ENCODE measurements at regions not wholly inside any gene's neighbourhood (a gene's known extent, or its start where the extent isn't known, plus 50 kb on each side); places are given as distances from the start of the nearest gene placed in this dataset.

DNA sequence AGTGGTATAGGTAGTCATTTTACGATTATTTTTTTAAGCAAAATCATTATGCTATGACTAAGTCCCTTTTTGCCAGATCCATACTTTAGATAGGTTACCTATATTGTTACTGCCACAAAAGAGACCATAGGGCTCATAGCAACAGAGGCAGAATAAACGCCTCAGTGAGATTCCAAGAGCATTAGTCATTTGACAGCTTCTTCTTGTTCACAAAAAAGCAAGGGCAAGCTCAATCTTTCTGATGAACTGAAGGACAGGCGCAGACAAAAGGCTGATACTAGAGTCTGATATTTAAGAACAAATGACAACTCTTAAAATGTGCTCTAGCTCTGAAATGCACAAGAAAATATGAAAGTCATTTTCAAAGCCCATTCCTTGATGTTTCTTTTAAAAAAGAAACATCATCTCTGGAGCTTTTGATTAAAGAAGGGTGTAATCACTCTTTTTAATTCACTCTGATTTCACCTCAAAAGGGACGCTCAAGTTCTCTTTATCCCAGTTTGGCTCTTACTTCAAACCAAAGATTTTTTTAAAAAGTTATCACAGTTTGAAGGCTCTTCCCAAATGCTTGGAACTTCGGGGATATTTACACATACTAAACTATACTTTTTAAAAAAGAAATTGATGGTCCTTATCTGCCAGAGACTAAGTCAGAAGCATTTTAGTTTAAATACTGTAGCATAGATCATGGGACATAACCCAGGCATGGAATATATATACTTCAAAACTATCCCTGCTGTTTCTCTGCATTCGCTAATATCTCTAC lies 187.2 kb downstream of the EFNB2 start:
- no peaks in the 10 kb centered on the region for H3K9me2 ChIP-seq (replicated peaks; ENCODE audit: control insufficient read depth, low read length)
- H3F3A ChIP-seq (ENCODE audit: control insufficient read depth, insufficient read depth) = no peaks in the 10 kb centered on the region
- no peaks in the 10 kb centered on the region for H3K79me2 ChIP-seq (ENCODE audit: control insufficient read depth, low read length)
- no peaks in the 10 kb centered on the region for H3K36me3 ChIP-seq (ENCODE audit: control insufficient read depth, low read length)
- no peak overlapping the region for H3K4me2 ChIP-seq (ENCODE audit: low read length)
- no peaks in the 10 kb centered on the region for H4K20me1 ChIP-seq (ENCODE audit: control insufficient read depth, insufficient read depth, low read depth, low read length)
- no peak overlapping the region for H3K4me3 ChIP-seq (ENCODE audit: low read length)
- no peaks in the 10 kb centered on the region for H3K9me3 ChIP-seq (ENCODE audit: control insufficient read depth, insufficient read depth, low read length)
- no peaks in the 10 kb centered on the region for H3K4me1 ChIP-seq (ENCODE audit: control insufficient read depth, low read length)
- no peak overlapping the region for H3K27ac ChIP-seq (ENCODE audit: low read depth, low read length)
- H3K27me3 ChIP-seq (ENCODE audit: control insufficient read depth, low read length) = peaks cover 34% of the 10 kb centered on the region
- no peak for TF ChIP-seq EZH2phosphoT487 (IDR thresholded peaks at IDR 0.05; ENCODE audit: borderline replicate concordance, low read length)
- TF ChIP-seq, protein P1, sequence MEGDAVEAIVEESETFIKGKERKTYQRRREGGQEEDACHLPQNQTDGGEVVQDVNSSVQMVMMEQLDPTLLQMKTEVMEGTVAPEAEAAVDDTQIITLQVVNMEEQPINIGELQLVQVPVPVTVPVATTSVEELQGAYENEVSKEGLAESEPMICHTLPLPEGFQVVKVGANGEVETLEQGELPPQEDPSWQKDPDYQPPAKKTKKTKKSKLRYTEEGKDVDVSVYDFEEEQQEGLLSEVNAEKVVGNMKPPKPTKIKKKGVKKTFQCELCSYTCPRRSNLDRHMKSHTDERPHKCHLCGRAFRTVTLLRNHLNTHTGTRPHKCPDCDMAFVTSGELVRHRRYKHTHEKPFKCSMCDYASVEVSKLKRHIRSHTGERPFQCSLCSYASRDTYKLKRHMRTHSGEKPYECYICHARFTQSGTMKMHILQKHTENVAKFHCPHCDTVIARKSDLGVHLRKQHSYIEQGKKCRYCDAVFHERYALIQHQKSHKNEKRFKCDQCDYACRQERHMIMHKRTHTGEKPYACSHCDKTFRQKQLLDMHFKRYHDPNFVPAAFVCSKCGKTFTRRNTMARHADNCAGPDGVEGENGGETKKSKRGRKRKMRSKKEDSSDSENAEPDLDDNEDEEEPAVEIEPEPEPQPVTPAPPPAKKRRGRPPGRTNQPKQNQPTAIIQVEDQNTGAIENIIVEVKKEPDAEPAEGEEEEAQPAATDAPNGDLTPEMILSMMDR (IDR thresholded peaks at IDR 0.05; ENCODE audit: low read depth, low read length, poor library complexity, severe bottlenecking) = no peak

DNA sequence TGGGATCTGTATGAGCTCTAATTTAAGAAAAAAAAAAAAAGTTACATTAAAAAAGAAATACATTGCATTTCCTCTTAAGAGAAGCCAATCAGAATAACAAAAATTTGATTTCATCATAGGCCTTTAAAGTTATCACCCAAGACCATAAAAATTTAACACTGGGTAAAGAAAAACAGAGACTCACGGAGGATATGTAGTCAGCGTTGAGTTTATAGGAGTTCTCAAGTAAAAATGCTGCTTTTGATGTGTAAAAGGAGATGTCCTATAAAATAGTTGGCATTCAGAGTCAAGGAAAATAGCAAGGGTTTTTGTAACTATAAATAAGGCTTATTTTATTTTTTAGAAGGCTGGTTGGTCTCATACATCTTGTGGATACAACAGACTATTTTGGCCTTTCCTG lies 191.1 kb downstream of the EFNB2 start:
- TF ChIP-seq EZH2phosphoT487 (IDR thresholded peaks at IDR 0.05; ENCODE audit: borderline replicate concordance, low read length) = no peak
- TF ChIP-seq, protein P1 (IDR thresholded peaks at IDR 0.05; ENCODE audit: low read depth, low read length, poor library complexity, severe bottlenecking) = no peak
- no peak overlapping the region for H3K4me3 ChIP-seq (ENCODE audit: low read length)
- no peaks in the 10 kb centered on the region for H3K79me2 ChIP-seq (ENCODE audit: control insufficient read depth, low read length)
- H3K9me3 ChIP-seq (ENCODE audit: control insufficient read depth, insufficient read depth, low read length) = peaks cover 11% of the 10 kb centered on the region; the same call in 1 of the 2 replicates
- H4K20me1 ChIP-seq (ENCODE audit: control insufficient read depth, insufficient read depth, low read depth, low read length) = no peaks in the 10 kb centered on the region
- peaks cover 21% of the 10 kb centered on the region for H3K27me3 ChIP-seq (ENCODE audit: control insufficient read depth, low read length)
- no peaks in the 10 kb centered on the region for H3K4me1 ChIP-seq (ENCODE audit: control insufficient read depth, low read length)
- H3K27ac ChIP-seq (ENCODE audit: low read depth, low read length) = no peak overlapping the region
- H3K4me2 ChIP-seq (ENCODE audit: low read length) = no peak overlapping the region
- H3F3A ChIP-seq (ENCODE audit: control insufficient read depth, insufficient read depth) = no peaks in the 10 kb centered on the region
- no peaks in the 10 kb centered on the region for H3K9me2 ChIP-seq (replicated peaks; ENCODE audit: control insufficient read depth, low read length)
- no peaks in the 10 kb centered on the region for H3K36me3 ChIP-seq (ENCODE audit: control insufficient read depth, low read length)

DNA sequence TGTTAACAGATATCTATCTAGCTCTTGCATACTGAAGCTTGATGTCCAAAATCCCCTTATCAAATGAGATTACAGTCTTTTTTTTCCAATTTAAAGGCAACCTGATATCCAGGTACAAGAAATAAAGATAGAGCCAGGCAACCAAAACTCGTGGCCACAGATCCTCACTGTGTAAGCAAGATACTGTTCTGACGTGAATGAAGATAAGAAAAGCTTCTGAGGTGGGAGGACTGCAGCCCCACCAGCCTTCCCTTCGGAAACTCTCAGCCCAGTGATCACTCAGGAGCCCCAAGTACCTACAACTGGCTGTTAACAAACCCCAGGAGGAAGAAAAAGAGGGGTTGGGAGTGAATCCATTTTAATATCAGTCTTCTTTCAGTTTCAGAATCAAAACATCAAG lies 191.6 kb downstream of the EFNB2 start:
- H3K27me3 ChIP-seq (ENCODE audit: control insufficient read depth, low read length) = peaks cover 16% of the 10 kb centered on the region
- no peaks in the 10 kb centered on the region for H3F3A ChIP-seq (ENCODE audit: control insufficient read depth, insufficient read depth)
- no peak for TF ChIP-seq EZH2phosphoT487 (IDR thresholded peaks at IDR 0.05; ENCODE audit: borderline replicate concordance, low read length)
- TF ChIP-seq, protein P1 (IDR thresholded peaks at IDR 0.05; ENCODE audit: low read depth, low read length, poor library complexity, severe bottlenecking) = no peak
- H3K4me2 ChIP-seq (ENCODE audit: low read length) = no peak overlapping the region
- no peaks in the 10 kb centered on the region for H3K4me1 ChIP-seq (ENCODE audit: control insufficient read depth, low read length)
- H3K9me2 ChIP-seq (replicated peaks; ENCODE audit: control insufficient read depth, low read length) = no peaks in the 10 kb centered on the region
- no peak overlapping the region for H3K4me3 ChIP-seq (ENCODE audit: low read length)
- H3K27ac ChIP-seq (ENCODE audit: low read depth, low read length) = no peak overlapping the region
- no peaks in the 10 kb centered on the region for H3K36me3 ChIP-seq (ENCODE audit: control insufficient read depth, low read length)
- H3K79me2 ChIP-seq (ENCODE audit: control insufficient read depth, low read length) = no peaks in the 10 kb centered on the region
- H4K20me1 ChIP-seq (ENCODE audit: control insufficient read depth, insufficient read depth, low read depth, low read length) = no peaks in the 10 kb centered on the region
- peaks cover 11% of the 10 kb centered on the region; the same call in 1 of the 2 replicates for H3K9me3 ChIP-seq (ENCODE audit: control insufficient read depth, insufficient read depth, low read length)
